A549 (cell line): ENCODE measurements at regions not wholly inside any gene's neighbourhood (a gene's known extent, or its start where the extent isn't known, plus 50 kb on each side); places are given as distances from the start of the nearest gene placed in this dataset.

Experiments used
- BHLHE40 ChIP-seq: IDR thresholded peaks from 2 replicates; pipeline ENCODE4 v1.6.1; 2012; ENCODE audit warnings: low read depth, low read length, inconsistent platforms
- CBX8 ChIP-seq: fragments of 200-600 bp; sonication (generic); IDR thresholded peaks from 2 replicates; pipeline ENCODE4 v1.6.1; 2016
- EP300 ChIP-seq, 2 experiments: fragments of >200 bp; sonication (Bioruptor Twin); formaldehyde crosslinking; IDR thresholded peaks; 2 replicates in 1 of 2; 3 replicates in 1 of 2; pipeline ENCODE4 v1.6.1; 2016 to 2017
- POLR2A ChIP-seq: IDR thresholded peaks from 2 replicates; pipeline ENCODE4 v1.6.1; 2012; ENCODE audit warnings: mild to moderate bottlenecking, low read length
- RCOR1 ChIP-seq: fragments of 150-350 bp; IDR thresholded peaks from 2 replicates; pipeline ENCODE4 v1.6.1; 2014; ENCODE audit warnings: antibody characterized with exemption, low read length, low read depth
- REST ChIP-seq: fragments of 200-600 bp; sonication (generic); IDR thresholded peaks from 2 replicates; pipeline ENCODE4 v1.6.1; 2016; ENCODE audit warnings: antibody characterized with exemption, mild to moderate bottlenecking, moderate library complexity
- TP53 ChIP-seq: fragments of 250-450 bp; sonication (Bioruptor Pico); IDR thresholded peaks from 2 replicates; pipeline ENCODE4 v1.5.0; 2021; ENCODE audit warnings: mild to moderate bottlenecking, moderate library complexity
- ZC3H11A ChIP-seq: fragments of 450-650 bp; IDR thresholded peaks from 2 replicates; pipeline ENCODE4 v1.6.1; 2014; ENCODE audit warnings: antibody characterized with exemption, mild to moderate bottlenecking
- TF ChIP-seq, protein P1 (sequence below): fragments of >200 bp; sonication (Bioruptor Twin); formaldehyde crosslinking; IDR thresholded peaks from 3 replicates; pipeline ENCODE4 v1.5.1; 2016

DNA sequence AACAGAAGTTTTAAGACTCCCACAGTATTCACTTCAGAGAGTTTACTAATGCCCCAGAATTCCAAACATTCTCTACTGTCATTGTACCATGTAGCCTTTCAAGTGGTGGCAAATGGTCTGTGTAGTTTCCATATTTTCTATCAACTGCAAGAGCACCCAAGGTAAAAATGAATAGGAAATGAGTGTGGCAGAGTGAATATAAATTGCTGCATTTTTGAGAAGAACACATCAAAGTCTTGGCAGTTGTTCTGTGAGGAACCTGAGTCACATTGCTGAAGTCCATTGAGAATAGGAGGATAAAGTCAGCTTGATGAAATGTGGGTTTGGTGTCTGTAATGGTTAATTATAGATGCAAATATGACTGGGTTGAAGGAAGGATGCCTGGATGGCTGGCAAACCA is 193.6 kb downstream of the AASDHPPT start:
- TF ChIP-seq RCOR1: no peak
- no peak for TF ChIP-seq CBX8
- TF ChIP-seq BHLHE40: no peak
- TF ChIP-seq, protein P1, sequence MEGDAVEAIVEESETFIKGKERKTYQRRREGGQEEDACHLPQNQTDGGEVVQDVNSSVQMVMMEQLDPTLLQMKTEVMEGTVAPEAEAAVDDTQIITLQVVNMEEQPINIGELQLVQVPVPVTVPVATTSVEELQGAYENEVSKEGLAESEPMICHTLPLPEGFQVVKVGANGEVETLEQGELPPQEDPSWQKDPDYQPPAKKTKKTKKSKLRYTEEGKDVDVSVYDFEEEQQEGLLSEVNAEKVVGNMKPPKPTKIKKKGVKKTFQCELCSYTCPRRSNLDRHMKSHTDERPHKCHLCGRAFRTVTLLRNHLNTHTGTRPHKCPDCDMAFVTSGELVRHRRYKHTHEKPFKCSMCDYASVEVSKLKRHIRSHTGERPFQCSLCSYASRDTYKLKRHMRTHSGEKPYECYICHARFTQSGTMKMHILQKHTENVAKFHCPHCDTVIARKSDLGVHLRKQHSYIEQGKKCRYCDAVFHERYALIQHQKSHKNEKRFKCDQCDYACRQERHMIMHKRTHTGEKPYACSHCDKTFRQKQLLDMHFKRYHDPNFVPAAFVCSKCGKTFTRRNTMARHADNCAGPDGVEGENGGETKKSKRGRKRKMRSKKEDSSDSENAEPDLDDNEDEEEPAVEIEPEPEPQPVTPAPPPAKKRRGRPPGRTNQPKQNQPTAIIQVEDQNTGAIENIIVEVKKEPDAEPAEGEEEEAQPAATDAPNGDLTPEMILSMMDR: no peak
- no peak for TF ChIP-seq EP300 (IDR thresholded peaks at IDR 0.05)
- no peak for TF ChIP-seq ZC3H11A
- no peak for TF ChIP-seq TP53 (CRISPR knock-in tag)
- no peak for TF ChIP-seq POLR2A
- TF ChIP-seq REST: no peak
